GM18502 (cell line): ENCODE measurements at regions not wholly inside any gene's neighbourhood (a gene's known extent, or its start where the extent isn't known, plus 50 kb on each side); places are given as distances from the start of the nearest gene placed in this dataset.

ENCODE experiments used
- ATAC-seq: cut with Tn5 transposase; IDR thresholded peaks from one replicate; pipeline ENCODE4 v1.9.1; 2021; ENCODE audit warnings: mild to moderate bottlenecking; ENCODE audit not compliant: unreplicated experiment, poor library complexity

DNA sequence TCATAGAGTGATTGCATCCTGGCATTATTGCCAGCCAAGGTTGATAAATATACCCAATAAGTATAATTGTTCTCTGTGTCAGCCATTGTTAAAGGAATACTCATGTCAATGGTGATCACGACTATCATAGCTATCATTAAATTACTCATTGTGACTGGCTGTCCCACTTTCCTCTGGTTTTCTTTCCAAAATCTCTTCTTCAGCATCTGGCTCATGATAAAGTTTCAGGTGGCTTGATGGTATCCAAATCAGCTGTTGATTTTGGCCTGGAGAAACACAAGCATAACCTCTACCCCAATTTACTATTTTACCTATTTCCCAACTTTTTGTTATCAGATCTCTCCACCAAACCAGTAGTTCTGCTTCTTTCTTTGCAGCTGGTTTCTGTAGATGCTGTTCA lies 67.1 kb upstream of the SPIN2A start:
- ATAC-seq, result no peak

DNA sequence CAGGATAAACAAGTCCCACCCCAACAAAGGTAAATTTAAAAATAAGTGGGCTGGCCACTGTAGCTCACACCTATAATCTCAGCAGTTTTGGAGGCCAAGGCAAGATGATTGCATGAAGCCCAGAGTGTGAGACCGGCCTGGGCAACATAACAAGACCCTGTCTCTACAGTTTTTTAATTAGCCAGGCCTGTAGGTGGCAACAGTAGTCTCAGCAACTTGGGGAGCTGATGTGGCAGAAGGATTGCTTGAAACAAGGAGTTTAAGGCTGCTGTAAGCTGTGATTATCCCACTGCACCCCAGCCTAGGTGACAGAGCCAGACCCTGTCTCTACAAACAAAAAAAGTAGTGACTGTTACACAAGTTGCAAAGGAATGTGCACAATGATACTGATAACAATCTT lies 74.6 kb upstream of the FAAH2 start:
- ATAC-seq, result no peak

DNA sequence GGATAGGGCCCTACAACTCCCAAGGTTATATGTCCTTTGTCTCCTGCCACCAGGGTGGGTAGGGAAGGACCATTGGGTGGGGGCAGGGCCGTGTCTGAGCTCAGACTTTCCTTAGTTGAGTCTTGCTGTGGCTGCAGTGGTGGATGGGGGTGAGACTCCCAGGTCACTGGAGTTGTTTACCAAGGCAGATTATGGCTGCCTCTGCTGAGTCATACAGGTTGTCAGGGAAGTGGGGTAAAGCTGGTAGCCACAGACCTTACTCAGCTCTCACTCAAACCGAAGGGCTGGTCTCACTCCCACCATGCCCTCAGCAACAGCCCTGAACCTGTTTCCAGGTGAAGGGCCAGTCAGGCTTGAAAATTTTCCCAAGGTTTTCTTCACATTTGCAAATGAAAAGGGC lies 58.8 kb upstream of the FAAH2 start:
- peak; percentile 45 for ATAC-seq

DNA sequence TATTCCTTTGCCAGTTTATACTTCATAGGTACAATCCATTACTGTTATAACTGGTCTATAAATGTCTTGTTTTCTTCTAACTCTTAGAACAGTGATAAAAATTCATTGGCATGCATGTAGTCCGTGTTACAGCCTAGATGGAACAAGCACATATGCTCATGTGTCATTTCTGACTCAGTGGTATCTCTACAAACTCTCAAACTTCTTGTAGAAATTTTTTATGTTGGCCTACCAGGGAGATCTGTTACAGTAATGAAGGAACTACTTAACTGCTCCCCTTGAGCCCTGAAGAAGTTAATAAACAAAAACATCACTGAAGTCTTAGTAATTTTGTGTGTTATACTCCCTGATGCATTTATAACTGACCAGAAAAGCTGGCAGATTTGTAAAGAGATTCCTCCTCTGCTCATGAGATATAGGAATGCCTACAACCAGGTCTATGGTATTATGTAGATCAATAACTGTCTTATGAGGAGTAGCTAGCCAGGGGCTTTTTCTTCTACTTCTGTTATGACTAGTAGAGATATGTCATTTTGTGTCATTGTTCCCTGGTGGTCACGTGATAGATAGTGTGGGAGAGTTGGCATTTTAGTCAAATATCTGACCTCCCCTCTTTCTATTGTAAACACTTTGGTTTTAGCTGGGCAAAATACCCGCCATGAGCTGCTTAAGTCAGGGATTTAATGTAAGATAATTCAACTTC lies 53.7 kb upstream of the FAAH2 start:
- ATAC-seq, result peak; percentile 88
